Stimulated activated CD8-positive, alpha-beta memory T cell treated with anti-CD3 and anti-CD28 coated beads, Interleukin-4, amount 100 ng/mL, for 4 hours (primary cell): ENCODE measurements at regions not wholly inside any gene's neighbourhood (a gene's known extent, or its start where the extent isn't known, plus 50 kb on each side); places are given as distances from the start of the nearest gene placed in this dataset.

Experiments used
- DNase-seq, 2 donors: peaks; one replicate each; pipeline ENCODE4 v3.0.0-alpha.2; 2020; ENCODE audit warnings: low read depth in 2 of 2, low spot score in 1 of 2

DNA sequence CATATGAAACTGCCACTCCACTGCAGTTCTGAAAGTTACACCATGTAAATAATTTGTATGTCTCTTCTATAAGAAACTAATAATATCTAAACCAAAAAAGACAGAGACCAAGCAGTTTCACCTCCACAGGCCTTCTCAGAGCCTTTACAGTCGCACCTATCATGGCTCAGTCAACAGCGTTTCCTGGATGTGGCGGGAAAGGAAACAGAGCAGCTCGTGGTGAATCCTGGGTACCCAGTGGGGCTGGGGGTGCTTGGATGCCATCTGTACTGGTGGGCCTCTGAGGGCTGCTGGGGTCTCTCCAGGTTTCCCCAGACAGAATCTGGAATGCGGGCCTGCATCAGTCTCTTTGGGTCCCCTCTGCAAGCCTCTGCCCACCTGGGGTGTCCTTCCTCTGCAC lies 100.2 kb upstream of the CASZ1 start:
- no peak for DNase-seq

DNA sequence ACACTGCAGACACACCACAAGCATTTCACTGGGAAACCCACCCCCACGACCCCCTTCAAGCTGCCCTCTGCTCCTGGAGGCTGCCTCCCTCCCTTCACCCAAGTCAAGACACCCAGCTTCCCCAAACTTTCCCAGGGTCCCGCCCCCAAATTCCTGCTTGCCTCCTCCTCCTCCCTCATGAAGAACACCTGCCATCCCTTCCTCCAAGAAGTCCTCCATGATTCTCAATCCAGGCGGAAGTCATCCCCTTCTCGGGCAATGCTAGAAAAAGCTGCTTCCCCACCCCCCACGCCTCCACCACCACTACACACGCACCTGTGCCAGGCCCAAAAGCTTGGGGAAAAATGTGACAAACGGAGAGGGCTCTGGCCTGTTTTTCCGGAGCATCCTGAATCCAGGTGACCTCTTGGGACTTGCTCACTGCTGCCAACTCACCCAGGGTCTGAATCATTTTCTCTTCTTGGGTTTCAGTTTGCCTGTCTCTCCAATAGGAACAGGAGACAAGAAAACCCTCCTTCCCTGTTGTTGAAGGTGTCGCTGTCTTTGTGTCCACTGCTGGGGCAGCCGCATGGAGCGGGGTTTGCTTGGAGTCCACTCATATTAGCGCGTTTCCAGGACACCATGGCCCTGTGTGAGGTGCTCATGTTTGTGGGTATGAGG lies 101.0 kb upstream of the CASZ1 start:
- DNase-seq, result no peak

DNA sequence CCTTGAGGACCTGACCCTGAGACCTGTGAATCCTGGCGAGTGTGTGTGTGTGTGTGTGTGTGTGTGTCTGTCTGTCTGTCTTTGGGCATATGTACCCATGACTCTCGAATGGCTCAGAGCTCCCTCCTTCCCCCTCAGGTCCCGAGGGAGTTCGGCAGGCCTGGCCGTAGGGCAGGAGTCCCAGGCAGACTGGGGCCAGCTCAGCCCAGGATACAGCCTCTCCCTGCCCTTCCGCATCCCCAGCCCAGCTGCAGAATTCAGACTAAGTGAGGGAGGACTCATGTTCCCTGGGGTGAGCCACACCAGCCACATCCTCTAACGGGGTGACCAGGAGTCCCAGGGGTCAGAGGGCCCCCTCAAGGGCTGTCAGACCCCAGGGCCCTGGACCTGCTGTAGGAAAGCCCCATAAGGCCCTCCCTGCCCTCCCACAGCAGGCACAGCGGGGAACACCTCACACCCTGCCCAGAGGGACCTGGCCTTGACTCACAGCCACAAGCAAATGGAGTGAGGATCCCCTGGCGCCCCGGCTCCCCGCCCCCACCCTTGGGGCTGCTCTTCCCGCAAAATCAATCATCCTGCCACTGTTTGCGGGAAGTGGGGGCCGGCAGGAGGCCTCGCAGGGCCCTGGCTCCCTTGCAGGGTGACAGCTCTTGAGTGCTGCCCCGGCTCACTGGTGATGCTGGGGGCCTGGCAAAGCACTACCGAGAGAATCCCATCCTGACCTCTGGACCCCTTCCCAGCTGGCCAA lies 101.7 kb upstream of the CASZ1 start:
- DNase-seq, result no peak

DNA sequence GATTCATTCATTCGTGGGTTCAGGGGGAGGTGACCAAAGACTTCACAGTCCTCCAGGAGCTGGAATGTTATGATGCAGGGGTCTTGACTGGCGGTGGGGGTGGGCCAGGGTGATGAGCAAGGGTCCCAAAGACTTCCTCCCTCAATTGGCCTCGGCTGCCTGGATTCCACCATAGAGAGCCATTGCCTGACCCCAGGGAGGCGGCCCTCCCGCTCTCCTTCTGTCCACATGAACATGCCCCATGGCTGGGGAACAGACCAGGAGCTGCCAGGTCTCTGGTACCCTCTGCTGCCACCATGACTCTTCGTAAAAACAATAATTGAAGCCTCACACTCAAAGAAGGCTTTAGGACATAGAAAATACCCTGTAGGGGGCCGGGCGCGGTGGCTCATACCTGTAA lies 102.5 kb upstream of the CASZ1 start:
- no peak for DNase-seq

DNA sequence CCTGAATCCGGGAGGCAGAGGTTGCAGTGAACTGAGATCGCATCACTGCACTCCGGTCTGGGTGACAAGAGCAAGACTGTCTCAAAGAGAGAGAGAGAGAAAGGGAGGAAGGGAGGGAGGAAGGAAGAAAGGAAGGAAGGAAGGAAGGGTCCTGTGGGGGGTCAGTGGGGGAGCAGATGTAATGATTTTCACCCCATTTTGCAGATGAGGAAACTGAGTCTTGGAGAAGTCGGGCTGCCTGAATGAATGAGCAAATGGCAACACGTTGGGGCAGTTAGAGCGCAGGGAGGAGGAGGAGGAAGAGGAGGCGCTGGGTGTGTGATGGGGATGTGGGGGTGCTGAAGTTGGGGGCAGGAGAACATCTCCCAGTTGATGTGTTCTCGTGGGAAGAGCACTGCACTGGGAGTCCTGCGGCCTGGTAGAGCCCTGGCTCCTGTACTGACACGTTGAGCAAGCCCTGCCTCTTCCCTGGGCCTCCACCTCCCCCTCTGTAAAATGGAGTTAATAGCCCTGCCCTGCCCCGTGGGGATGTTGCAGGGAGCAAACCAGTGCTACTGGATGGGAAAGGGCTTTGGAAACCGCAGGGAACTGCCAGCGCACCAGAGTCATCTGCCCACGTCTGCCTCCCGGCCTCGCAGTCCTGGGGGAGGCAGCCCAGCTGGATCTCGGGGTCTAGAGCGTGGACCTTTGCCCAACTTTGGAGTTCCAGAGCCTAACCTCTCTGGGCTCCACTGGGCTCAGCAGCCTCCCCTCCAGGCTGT lies 103.2 kb upstream of the CASZ1 start:
- DNase-seq, result no peak

DNA sequence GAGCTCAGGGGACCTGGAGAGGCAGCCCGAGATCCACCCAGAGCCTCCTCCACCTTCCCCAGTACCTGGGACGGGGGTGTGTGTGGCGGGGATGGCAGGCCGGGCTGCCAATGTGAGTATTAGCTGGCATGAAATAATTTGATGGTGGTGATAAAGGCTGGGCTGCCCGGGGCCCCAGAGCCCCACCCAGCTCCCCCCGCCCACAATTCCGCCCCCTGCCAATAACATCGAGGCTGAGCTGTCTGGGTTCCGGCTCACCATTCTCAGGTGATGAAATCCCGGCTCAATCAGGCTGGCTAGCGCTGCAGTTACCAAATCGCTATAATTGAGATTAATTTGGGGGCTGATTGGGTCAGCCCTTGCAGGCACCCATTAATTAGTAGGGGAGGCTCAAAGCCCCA lies 103.8 kb upstream of the CASZ1 start:
- DNase-seq, result no peak

DNA sequence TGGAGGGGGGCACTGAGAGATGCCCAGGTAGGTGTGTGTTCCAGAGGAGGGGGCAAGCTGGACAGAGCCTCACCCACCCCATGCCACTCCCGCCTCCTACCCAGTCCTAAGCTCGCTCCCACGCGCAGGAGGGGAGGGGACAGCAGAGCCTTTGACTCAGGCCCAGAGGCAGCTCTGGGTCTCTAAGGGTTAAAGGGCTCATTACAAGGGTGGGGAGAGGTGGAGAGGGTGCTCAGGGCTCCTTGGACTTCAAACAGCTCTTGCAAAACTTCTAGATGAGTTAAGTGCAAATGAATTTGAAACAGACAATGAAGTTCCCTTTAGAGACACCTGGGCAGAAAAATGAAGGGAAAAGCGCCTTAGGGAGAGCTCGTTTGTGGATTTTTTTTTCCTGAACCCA lies 104.2 kb upstream of the CASZ1 start:
- DNase-seq, result no peak

DNA sequence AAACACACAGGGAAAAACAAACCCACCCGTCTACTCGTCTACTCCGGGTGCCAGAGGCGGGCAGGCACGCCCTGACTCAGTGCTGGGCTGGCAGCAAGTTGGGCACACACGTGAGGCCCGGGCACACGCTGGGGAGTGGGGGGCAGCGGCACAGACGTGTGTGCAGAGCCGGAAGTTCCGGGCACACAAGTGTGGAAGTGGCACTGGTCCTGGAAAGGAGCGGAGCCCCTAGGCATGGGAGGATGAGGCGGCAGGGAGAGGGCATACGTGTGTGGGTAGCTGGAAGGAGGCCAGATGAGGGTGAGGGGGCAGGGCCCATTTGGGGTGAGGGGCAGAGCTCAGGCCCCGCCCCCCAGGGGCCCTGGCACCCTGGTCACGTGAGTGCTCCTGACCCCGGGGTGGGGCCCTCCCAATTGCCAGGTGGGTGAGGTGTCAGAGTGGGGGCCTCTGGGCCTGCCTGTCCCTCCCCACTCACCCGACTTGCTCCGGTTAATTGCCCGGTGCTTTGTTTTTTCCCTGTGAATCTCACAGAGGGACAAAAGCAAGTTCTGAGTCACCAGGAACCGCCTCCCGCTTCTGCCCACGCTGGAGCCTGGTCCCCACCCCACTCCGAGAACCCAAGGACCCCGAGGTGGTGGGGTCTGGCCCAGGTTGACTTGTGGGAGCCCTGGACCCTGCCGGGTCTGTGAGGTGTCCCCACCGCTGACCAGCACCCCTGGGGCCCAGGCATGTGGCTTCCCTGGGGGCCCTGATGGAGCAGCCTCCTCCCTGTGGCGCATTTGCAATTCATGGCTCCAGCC lies 104.8 kb upstream of the CASZ1 start:
- no peak for DNase-seq

DNA sequence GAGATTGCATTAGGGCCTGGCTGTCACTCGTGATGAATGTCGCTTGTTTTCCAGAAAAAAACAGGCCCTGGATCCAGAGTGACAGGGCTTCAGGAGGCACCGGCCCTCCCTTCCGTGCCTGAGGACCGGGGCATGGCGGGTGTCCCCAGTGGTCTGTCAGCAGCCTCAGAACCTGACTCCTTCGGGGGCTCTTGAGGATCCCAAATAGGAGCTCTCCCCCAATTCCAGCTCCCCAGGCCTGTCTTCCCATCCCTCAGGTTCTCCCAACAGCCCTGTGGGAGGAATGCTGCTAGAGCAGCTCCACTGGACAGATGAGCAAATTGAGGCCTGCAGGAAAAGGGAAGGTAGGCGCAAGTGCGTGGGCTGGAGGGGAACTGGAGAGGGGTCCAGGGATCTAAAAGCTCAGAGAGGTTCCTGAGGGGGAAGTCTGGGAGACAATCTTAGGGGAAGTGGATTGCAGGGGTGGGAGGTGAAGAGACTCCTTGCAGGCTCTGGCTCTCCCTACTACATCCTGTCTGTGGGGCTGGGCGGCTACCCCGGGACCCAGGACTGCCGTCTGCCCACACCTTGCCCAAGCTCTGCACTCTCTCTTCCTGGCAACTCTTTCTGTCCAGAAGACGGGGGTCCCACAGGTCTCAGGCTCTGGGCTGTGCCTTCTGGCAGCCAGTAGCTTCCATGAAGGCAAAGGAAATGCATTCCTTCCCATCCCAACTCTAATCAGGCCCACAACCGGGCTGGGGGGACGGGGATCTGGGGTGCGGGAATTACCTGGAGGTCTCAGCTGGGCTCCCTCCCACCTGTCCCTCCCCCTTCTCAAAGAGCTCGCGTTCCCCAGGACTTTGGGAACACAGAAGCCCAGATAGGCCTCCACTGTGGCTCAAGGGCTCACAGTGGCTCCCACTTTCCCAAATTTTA lies 105.7 kb upstream of the CASZ1 start:
- no peak for DNase-seq

DNA sequence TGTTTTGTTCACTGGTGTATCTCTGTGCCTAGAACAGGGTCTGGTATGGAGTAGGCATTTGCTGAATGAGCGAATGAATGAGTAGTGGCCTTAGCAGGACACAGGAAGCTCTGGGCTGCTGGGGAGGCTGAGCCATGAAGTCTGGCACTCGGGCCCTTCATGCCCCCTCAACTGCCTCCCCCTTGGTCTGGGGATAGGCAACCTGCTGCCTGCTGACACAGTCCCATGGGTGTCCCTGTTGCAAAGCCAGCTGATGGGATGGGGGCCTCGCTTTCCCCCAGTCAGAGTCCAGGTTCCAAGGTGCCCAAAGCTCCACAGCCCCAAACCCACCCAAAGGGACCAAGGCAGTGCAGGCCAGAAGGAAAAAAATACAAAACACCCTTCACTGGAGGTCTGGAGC lies 107.0 kb upstream of the CASZ1 start:
- no peak for DNase-seq

DNA sequence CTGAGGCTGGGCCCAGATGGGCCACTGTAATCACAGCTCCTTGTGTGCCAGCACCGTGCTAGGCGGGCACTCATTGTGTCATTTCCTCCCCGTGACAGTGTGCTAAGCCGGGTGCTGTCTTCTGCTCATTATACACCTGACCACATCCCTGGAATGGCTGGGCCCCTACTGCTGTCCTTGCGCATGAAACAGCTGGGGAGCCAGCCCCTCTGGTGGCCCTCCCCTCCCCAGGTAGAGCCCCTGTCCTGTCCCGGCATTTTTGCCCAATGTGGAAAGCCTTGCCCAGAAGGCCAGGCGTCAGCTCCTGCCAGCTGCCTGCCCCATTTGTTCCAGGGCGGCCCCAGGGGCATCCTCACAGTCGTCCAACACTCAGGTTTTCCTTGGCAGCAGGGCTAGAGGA lies 107.4 kb upstream of the CASZ1 start:
- no peak for DNase-seq

DNA sequence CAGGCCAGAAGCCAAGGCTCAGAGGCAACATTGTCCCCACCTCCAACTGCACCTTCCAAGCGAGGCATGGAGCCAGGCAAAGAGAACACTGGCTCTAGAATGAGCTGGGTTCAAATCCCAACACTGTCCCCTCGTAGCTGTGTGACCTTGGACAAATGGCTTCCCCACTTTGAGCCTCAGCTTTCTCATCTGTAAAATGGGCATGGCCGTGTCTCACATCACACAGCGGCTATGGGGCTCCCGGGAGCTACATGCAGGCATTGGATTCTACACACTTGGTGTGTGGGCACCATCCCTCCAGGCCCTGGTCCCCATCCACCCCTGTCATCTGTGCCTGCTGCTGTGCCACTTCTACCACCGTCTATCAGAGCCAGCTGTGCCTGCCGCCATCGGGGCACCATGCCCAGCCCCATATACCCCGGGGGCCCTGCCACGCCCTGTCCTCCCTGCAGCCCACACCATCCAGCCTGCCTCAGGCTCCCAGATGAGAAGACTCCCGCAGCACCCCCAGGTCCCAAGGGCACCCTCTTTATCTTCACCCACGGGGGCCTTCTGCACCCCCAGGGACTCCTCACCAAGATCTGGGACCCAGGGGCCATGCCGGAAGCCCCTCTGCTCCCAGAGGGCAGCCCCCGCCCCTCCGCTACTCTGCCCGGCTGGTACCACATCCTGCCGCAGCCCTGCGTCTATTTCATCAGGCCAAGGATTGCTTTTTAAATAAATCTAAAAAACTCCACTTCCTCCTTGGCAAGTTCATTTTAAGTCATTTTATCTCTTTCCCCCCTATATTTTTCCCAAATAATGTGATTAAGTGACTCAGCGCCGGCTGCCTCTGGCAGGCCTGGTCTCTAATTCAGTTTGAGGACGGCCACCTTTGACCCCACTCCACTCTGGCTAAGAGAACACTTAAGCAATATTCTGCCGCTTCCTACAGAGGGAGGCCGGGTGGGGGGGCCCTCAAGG lies 107.8 kb upstream of the TARDBP start:
- DNase-seq, result no peak

DNA sequence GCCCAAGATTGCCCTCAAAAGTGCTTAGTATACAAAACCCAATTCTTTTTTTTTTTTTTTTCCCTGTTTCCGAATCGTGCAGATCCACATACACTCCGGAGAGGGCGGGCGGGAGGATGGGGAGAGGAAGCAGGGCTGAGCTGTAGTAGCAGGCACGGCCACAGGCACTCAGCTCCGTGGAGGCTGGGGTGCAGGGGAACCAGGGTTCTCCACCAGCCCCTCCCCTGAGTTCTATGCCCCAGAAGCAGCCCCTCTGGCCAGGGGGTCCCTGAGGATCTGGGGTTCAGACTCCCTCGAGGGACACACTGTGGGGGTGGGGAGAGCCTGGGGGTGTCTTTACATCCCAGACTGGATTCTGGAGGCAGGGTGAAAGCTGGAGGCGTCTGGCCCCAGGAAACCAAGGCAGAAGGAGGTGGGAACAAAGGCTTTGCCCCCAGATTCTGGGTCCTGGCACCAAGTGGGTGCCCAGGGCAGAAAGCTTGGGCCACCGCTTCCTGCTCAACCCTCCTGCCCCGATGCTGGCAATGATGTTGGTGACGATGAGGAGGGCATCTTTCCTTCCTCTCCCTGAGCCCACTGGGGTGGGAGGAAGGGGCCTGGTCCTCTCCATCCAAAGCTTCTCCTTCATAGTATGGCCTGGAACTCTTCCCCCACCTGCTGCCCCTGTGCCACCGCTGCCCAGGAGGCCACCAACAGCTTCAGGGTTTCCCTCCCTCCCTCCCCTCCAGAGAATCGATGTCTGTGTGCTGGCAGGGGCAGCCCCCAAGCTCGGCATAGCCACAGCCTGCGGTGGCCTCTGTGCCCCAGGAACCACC lies 106.4 kb upstream of the TARDBP start:
- no peak for DNase-seq

DNA sequence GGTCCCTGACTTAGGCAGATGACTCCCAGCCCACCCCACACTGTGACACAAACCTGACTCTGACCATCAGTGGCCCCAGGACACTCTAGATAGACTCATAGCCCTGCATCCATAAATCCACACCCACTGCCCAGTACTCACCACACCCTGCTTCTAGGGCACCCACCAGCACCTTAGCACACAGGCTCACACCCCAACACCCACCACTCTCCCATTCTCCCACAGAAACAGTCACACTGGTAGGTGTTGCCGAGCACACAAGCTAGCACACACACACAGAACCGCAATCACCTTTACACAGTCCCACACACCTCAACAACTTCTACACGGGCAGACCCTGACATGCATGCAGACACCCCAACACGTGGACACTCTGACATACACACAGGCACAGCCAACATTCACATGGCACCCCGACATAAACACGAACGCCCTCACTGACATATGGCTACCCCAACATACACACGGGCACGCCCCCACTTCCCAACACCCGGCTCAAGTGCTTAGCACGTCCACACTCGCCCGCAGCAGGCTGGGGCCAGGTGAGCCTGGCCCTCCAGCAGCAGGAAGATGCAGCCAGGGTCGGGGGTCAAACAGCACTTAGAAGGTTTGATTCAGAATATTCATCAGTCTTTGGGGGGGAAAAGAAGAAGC lies 105.5 kb upstream of the TARDBP start:
- no peak for DNase-seq

DNA sequence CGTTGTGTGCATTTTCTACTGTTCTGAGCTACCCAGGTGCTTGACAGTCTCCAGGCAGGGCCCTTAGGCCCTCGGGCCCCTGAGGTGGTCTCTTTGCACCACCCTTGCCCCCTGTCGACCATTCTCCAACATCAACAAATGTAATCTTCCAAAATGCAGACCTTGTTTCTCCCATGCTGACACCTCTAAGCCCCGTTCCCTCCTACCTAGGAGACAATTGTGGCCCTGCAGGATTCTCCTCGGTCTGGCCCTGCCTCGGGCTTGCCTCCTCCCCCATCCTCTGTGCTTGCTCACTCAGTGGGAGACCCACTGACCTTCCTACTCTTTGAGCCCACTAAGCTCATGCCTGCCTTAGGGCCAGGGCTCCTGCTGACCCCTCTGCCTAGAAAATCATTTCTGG lies 104.2 kb upstream of the TARDBP start:
- no peak for DNase-seq

DNA sequence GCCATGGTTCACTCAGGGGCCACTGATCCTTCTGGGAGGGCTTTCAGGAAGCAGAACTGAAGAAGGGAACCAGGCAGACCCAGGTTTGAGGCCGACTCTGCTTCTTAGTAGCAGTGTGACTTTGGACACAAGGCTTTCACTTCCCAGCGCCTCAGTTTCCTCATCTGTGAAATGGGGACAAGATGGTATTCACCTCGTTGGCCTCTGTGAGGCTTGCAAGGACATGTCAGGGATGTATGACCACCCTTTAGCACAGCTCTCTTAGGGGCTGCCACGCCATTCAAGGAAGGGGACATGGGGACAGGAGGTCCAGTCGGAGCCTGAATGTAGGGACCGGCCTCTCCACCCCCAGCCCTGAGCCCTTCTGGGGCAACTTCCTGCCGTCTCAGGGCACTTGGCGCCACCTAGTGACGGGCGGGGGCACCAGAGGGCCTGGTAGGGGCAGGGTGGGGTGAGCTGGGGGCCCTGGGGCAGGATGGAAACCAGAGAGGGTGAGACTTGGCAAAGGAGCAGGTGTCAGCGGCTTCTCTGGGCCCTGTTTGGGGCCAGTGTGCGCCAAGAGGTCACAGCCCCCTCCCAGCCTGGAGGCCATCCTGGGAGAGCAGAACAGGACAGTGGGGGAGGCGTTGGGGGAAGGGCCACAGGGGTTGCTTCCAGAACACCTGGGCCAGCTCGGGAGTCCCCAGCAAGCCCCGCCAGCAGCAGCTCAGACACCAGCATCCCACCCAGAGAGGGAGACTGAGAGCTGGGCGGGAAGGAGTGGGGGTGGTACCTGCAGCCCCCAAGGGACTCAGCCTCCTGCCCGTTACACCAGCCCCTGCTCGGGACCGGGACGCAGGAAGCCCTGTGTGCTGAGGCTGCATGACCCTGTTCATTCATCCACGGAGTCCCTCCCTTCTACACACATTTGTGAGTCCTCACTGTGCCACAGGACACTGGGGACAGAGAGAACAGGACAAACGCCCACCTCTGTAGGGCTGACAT lies 102.5 kb upstream of the TARDBP start:
- DNase-seq, result peak; percentile 42 to 51
